ENCODE measurements at regions not wholly inside any gene's neighbourhood (a gene's known extent, or its start where the extent isn't known, plus 50 kb on each side); places are given as distances from the start of the nearest gene placed in this dataset.

GRCh38 chr5:156031181-156031580 is 295.8 kb upstream of the SGCD start:
- no peak for TF ChIP-seq POLR2AphosphoS5 (IDR thresholded peaks at IDR 0.05; ENCODE audit: low read depth, low read length)
- TF ChIP-seq REST (IDR thresholded peaks at IDR 0.05; ENCODE audit: insufficient read depth in 1 of 2, low read depth in 2 of 2, low read length in 2 of 2) = no peak
